Left renal pelvis (tissue), 4 donors: ENCODE measurements at regions not wholly inside any gene's neighbourhood (a gene's known extent, or its start where the extent isn't known, plus 50 kb on each side); places are given as distances from the start of the nearest gene placed in this dataset.
"Not testable (repeated sequence)": the region's sequence is repeated elsewhere in the genome, so short reads cannot be mapped to it uniquely, and the experiment has no call there.

Experiments used
- DNase-seq, 4 donors: peaks; one replicate each; pipeline ENCODE4 v3.0.0-alpha.2; 2013; ENCODE audit warnings: low read depth in 4 of 4, low spot score in 3 of 4

DNA sequence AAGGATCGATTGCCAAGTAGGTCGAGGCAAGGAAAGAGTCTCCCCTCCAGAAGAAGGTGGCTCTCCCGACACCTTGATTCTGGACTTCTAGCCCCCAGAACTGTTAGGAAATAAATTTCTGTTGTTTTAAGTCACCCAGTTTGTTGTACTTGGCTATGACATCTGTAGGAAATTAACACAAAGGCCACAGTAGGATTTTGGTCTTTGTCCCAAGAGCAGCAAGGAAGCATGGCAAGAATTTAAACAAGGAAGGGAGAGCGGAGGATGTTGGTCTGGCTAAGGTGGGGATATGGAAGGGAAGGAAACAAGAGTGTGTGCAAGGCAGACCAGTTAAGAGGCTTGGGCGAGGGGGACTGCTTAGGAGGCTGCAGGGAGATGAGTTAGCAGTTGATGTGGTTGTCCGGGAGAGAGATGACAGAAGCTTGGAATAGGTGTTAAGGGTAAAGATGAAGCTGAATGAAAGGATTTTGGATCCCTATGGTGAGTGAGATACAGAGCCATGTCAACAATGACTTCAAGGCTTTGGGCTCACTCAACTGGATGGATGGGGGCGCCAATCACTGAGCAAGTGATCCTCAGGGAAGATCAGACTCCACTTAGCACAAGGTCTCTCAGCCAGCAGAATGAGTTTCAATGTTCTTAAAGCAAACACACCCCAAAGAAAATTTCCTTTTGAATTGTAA lies 140.5 kb upstream of the ZNF217 start:
- no peak for DNase-seq

DNA sequence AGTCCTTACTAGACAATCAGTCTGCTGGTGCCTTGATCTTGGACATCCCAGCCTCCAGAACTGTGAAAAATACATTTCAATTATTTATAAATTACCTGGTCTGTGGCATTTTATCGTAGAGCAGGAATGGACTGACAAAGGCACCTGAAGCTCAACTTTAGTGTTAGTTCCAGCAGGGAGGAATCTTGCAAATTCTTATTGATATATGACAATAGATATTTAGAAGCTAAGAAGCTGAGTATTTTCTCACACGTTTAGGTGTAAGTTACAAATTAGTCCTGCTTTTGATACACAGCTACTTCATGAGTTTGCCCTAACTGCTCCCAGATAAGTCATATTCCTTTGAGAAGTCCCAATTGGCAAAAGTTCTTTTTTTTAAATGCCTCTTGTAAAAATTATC lies 138.0 kb upstream of the ZNF217 start:
- no peak for DNase-seq

DNA sequence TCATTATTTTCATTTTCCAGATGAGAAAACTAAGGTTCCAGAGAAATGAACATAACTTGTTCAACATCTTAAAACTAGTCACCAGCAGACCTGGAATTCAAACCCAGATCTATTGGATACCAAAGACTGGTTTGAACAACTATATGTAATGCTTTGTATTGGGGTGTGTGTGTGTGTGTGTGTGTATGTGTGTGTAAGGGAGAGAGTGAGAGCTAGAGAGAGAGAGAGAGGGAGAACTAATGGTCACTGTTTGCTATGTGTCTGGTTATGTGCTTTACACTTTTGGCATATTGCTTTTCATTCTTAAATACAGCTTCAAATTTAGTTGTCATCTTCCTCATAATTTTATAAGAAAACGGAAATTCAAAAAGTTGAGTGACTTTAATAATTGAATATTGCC lies 134.7 kb upstream of the ZNF217 start:
- no peak for DNase-seq

DNA sequence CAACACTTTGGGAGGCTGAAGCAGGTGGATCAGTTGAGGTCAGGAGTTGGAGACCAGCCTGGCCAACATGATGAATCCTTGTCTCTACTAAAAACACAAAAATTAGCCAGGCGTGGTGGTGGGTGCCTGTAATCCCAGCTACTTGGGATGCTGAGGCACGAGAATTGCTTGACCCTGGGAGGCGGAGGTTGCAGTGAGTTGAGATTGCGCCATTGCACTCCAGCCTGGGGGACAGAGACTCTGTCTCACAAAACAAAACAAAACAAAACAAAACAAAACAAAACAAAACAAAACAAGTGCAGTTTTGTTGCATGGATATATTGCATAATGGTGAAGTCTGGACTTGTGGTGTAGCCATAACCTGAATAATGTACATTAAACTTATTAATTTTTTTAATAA lies 133.6 kb upstream of the ZNF217 start:
- not testable (repeated sequence) for DNase-seq

DNA sequence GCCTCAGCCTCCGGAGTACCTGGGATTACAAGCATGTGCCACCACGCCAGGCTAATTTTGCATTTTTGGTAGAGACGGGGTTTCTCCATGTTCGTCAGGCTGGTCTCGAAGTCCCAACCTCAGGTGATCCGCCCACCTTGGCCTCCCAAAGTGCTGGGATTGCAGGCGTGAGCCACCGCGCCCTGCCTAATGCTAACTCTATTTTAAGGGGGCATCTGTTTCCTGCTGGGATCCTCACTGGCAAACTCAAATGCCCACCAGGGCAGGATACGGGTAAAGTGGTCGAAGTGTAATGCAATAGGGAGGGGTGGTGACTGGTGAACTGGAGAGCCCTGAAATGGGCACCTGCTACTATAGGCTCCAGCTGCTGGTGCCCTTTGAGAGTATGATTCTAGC lies 131.9 kb upstream of the ZNF217 start:
- no peak for DNase-seq

DNA sequence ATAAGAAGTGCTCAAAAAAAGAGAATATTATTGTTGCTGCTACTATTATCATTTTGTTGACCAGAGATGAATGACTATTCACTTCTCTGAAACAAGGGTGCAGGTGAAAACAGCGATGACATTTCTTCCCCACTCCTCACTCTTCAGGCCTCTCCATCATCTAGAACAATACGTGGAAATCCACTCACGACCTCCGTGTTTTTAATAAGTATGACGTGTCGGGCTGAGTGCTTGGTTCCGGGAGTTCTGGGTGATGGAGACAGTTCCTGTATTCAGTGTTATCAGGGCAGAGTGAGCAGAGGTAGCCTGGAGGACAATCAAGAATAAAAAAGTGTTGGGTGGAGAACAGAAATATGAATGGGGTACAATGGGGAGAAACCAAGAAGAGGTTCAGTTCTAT lies 130.0 kb upstream of the ZNF217 start:
- no peak for DNase-seq

DNA sequence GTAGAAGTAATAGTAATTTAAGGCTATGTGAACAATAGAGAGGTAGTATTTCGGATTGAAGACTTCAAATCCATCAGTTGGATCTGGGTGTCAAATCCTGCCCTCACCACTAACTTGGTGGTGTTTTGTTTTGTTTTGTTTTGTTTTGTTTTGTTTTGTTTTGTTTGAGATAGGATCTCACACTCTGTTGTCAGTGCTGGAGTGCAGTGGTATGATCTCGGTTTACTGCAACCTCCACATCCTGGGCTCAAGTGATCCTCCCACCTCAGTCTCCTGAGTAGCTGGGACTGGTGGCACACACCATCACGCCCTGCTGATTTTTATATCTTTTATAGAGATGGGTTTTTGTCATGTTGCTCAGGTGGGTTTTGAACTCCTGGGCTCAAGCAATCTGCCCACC lies 129.4 kb upstream of the ZNF217 start:
- no peak for DNase-seq

DNA sequence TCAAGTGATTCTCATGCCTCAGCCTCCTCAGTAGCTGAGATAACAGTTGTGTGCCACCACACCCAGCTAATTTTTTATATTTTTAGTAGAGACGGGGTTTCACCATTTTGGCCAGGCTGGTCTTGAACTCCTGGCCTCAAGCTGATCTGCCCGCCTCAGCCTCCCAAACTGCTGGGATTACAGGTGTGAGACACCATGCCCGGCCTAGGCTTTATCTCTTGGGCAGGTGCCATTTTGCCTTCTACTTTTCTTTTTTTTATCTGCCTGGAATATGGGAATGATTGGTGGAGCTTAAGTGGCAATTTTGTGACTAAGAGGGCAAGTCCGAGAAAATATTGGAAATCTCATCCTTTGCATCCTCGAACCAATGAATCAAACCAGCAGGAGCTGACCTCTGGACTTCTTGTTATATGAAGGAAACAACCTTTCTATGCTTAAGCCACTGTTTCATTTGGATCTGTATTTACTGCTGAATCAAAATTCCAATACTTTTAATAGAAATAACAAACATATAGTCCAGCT lies 128.9 kb upstream of the ZNF217 start:
- DNase-seq: no peak

DNA sequence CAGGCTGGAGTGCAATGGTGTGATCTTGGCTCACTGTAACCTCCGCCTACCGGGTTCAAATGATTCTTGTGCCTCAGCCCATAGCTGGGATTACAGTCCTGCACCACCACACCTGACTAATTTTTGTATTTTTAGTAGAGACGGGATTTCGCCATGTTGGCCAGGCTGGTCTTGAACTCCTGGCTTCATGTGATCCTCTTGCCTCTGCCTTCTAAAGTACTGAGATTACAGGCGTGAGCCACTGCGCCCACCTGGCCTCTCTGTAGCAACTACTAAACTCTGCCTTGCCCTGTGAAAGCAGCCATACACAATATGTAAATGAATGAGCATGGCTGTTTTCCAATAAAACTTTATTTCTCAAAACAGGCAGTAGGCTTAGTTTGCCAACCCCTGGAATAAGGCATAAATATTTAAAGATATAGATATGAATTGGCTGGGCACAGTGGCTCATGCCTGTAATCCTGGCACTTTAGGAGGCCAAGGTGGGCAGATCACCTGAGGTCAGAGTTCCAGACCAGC lies 127.9 kb upstream of the ZNF217 start:
- DNase-seq: not testable (repeated sequence)

DNA sequence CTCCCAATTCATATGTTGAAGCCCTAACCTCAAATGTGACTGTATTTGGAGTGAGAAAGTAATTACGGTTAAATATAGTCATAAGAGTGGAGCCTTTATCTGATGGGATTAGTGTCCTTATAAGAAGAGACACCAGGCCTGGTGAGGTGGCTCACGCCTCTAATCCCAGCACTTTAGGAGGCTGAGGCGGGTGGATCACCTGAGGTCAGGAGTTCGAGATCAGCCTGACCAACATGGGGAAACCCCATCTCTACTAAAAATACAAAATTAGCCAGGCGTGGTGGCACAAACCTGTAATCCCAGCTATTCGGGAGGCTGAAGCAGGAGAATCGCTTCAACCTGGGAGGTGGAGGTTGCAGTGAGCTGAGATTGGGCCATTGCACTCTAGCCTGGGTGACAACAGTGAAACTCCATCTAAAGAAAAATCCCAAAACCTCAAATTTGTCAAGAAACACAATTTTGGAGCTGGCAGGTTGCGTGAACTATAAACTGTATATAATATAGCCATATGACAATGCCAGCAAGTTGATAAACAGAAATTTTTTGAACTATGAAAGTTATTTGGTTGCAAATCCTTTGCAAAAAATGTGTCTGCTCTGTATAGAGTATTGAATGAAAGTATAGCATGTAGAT lies 125.6 kb upstream of the ZNF217 start:
- DNase-seq: not testable (repeated sequence)

DNA sequence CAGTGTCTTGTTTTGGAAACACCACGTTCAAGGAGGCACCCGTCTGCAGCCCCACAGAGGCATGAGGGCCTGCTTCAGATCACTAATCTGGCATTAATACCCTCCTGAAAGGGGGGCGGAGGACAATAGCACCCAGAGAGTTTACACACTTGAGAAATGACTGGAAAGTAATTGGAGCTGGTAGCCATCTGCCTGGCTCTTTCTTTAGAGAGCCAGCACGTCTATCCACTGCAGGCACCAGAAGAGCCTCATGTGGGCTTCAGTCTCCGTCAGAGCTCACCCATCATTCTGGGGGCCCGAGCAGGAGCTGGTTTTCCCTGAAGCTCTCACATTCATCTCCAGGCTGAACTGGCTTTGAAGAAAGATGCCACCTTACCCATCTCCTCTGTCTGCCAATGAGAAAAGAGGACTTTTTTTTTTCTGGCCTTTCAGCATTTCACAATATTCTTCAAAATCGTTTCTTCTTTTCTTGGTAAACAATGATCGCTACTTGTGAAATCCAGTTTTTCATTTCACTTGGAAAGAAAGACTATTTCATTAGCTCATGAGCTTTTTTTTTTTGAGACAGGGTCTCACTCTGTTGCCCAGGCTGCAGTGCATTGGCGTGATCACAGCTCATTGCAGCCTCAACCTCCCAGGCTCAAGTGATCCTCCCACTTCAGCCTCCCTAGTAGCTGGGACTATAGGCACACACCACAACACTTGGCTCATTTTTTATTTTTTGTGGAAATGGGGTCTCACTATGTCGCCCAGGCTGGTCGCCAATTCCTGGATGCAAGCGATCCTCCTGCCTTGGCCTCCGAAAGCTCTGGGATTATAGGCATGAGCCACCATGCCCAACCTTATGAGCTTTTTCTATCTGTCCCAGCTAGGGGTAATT lies 124.7 kb upstream of the ZNF217 start:
- DNase-seq: no peak

DNA sequence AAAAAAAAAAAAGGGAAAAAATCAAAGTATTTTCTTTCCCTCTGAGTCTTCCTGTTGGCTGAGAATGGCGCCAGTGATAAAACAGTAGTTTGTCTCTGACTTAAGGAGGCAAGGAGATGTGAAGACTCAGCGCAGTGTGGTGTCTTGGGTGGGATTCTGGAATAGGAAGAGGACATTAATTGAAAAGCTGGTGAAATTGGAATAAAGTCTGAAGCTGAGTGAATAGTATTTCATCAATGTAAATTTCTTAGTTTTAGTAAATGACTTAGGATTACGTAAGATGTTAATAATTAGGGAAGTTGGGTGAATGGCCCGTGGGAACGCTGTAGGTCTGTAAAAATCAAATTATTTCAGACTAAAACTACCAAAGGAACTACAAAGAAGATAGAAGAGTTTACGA lies 122.8 kb upstream of the ZNF217 start:
- no peak for DNase-seq

DNA sequence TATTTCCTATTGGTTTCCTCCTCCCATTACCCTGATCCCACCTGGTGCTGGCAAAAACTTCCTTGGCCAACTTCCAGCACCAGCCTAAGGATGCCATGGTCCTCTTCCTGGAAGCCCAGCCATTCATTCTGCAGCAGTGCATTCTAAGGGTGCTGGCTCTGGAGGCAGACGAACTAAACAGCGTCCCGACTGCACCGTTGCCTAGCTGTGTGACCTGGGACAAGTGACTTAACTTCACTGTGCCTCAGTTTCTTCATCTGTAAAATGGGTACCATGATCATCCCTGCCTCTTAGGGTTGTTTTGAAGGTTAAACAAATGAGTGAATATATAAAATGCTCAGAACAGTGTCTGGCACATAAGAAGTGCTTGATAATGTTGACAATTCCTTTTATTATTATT lies 120.9 kb upstream of the ZNF217 start:
- no peak for DNase-seq

DNA sequence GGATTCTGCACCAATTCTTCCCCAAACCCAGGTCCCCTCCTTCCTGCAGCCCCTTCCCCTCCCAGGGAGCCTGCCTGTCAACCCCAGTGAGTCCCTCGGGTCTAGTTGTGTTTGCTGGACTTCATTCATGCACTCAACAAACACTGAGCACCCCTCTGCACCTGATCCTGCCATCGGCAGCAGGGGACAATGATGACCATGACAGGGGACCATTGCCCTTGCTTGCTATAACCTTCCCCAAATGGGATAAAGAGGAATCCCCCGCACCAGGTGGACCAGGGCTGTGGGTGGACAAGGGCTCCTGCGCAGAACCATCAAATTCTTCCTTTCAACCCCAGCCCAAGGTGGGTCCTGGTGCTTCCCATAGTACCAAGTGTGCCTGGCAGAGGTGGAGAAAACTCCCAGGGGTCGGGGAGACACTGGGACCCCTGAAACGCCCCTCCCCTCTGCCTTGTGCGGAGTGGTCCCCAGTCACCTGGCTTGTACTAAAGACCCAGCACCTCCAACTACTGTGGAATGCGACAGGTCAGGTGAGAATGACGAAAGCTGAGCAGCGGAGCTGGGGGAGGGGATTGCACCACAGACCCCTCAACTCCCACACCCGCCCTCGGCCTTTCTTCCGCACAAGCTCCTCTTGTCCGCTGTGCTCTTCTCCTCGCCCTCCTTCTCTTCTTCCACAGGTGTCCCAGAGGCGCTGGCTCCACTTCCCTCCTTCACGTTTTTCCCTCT lies 119.9 kb upstream of the ZNF217 start:
- no peak for DNase-seq

DNA sequence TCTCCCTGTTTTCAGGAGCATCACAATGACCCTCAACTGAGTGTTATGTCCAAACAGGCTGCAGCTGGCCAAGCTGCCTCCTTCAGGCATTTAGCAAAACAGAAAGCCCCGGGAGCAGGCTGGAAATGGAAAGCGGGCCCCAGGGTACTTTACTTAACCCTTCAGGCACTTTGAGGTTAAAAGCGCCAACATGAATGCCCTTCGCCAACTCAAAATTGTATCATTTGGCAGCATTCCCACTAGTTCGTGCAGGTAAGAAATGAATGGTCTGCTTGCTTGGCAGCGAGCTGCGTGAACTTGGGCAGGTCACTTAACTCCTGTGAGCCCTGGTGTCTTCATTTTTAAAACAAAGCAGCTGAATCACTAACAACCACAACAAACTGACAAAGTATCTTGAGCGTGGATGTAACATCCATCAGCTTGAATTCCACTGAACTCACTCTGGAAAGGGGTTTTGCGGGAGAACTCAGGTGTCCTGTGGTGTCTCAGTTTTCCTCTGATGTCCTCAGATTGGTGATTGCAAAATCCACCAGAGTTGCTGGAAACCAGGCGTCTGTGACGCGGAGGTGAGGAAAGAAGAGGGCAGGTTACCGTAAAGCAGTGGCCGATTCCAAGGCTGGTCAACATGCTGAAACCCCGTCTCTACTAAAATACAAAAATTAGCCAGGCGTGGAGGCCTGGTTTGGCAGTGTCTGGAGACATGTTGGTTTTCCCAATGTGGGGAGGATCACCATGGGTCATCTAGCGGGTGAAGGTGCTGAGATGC lies 118.8 kb upstream of the ZNF217 start:
- no peak for DNase-seq

DNA sequence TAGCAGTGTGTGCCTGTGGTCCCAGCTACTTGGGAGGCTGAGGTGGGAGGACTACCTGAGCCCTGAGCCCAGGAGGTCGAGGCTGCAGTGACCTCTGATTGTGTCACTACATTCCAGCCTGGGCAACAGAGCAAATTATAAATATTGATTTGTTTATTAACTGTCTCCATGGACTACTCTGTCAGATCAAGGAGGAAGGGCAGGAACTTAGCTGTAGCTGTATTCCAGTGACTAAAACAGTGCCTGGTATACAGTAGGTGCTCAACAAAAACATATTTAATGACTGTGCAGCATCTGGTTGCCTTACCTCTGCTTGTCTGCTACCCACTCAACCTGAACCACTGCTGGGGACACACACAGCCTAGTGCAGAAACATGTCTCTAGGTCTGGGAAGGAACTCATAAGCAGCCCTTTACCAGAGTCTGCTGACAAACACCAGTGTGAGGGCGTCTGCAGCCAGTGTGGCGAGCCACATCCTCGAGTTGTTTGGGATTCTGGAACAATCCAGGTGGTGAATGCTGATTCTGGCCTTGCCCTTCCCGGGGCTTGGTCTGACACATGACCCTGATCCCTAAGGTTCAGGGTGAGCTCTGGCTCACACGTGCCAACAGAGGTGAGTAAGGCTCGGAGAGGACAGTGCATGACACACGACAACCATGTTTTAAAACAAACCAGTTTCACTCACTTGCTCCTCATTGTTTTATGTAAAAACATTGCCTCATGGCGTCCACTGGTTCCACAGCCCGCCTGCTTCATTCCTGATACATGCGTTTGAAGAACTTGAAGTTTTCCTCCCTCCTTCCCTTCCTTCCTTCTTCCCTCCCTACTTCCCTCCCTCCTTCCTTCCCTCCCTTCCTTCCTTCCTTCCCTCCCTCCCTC lies 117.9 kb upstream of the ZNF217 start:
- no peak for DNase-seq

DNA sequence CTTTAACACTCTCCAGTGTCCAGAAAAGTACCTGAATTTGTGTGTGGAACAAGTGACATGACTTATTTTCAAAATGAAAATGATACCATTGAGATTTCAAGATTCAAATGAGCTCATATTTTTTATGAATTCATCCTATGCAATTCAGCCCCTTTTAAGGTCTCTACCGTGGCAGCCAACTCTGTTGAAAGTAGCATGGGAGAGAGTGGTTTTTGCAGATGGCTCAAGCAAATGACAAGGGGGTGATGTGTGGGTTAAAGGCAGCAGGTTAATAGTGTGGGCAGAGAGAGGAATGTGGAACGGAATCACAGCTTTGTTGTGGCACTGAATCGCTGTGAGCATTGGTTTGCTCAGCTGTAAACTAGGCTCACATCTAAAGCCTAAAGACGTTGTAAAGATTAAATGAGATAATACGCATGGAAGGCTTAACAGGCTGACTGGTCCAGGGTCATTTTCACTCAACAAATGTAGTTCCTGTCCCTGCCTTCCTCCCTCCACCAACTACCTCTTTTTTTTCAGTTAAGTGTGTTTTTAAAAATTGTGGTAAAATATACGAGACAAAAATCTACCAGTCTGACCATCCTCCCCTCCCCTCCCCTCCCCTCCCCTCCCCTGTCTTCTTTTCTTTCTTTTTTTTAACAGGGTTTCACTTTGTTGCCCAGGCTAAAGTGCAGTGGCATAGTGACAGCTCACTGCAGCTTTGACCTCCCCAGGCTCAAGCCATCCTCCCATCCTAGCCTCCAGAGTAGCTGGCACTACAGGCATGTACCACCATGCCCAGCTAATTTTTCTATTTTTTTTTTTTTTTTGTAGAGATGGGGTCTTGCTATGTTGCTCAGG lies 114.7 kb upstream of the ZNF217 start:
- no peak for DNase-seq
